ENCODE measurements at regions not wholly inside any gene's neighbourhood (a gene's known extent, or its start where the extent isn't known, plus 50 kb on each side); places are given as distances from the start of the nearest gene placed in this dataset.

DNA sequence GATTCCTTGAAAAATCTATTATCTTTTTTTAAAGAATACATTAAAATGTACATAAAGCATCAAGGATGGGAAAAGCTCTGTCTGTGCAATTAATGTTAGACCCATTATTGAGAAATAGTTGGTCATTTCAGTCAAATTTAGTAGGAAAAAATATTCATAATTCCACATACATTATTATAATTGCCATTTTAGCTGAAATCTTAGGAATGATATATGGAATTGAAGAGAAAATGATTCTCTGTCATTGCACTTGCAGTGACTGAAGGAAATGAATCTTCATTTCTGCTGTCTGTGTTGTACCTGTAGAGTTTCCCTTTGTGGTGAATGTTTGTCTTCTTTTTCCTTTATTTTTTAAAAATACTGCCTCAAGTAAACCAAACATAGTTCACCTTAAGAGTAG lies 473.9 kb downstream of the C3orf38 start:
- TF ChIP-seq CTCF (conservative IDR thresholded peaks at IDR 0.05 in 1 of 2, IDR thresholded peaks at IDR 0.05 in 1 of 2; ENCODE audit: extremely low read depth in 1 of 2, insufficient read depth in 1 of 2, low read depth in 1 of 2, low read length in 2 of 2): no peak
- no peak for TF ChIP-seq EZH2 (IDR thresholded peaks at IDR 0.05; ENCODE audit: borderline replicate concordance, low read length)

Measured in mammary epithelial cell (primary cell).